HG03565 (cell line): ENCODE measurements at regions not wholly inside any gene's neighbourhood (a gene's known extent, or its start where the extent isn't known, plus 50 kb on each side); places are given as distances from the start of the nearest gene placed in this dataset.

ENCODE experiments used
- ATAC-seq: cut with Tn5 transposase; IDR thresholded peaks from one replicate; pipeline ENCODE4 v1.9.1; 2021; ENCODE audit warnings: mild to moderate bottlenecking, moderate library complexity; ENCODE audit not compliant: unreplicated experiment

DNA sequence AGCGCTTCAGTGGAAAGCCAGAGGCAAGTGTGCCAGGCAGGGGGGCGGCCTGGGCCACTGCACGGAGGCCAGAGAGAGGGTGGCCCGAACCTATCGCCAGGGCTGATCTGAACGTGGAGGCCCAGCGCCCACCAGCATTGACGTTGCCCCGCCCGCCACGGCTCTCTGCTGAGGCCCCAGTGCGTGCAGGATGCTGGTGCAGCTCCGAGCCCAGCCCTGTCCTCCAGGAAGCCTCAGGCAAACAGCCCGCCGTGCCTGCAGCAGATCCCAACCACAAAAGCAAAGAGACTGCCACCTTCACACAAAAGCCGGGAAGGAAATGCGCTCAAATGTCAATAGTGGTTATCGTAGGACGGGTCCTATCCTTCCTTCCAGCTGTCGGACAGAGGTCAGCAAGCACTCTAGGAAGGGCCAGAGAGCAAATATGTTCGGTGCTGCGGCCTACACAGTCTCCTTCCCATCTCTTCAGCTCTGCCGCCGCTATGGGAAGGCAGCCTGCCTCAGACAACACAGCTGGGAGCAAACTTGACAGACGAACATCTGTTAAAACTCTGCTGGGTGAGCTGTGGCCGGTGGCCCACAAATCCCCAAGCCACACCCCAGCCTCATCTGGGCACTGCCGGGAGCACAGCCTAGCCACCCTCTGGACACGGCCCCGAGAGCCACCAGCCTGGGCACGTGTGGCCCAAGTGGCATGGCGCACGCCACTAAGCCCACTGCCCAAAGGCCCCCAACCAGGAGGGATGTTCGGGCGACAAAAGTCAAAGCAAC, 146.2 kb downstream of the CRYBB2 start:
- no peak for ATAC-seq

DNA sequence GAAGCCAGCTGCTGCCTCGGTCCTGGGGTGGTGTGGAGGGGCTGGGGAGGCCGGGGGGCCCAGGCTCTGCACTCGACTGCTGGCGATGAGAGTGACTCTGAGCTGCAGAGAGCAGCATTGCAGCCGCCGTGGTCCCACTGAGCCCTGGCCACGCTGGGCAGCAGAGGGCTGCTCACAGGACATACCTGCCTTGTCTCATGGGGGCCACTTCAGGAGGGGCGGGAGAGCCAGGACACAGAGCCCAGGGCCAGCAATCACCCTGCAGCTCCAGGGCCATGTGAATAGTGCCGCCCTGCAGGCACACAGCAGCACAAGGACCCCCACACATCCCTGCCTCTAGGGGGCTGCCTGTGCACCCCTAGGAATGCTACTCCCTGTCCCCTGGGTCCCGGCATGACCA, 147.0 kb downstream of the CRYBB2 start:
- no peak for ATAC-seq

DNA sequence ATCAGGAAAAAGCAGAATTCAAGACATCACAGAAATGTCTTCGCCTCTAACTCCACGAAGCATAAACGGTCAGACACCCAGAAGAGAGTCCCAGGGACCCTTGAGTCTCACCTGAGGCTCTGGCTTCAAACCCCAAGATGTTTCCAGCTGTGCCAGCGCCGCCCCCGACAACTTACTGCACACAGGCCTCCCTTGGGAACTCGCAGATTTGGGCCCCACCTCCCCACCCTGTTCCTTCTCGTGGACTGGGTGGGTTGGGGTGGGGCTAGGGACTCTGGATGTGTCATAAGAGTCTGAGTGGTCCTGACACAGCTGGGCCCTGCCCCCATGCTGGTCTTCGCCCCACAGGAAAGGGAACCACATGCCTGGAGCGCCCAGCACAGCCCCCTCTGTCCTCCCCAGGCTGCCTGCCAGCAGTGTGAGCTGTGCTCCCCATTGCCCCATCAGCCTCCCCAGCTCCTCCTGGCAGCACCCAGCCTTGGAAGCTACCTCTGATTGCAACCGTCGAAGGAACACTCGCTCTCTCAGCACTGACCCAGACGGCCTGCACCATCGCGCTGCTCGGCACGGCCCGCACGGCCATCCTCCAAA, 147.5 kb downstream of the CRYBB2 start:
- no peak for ATAC-seq

DNA sequence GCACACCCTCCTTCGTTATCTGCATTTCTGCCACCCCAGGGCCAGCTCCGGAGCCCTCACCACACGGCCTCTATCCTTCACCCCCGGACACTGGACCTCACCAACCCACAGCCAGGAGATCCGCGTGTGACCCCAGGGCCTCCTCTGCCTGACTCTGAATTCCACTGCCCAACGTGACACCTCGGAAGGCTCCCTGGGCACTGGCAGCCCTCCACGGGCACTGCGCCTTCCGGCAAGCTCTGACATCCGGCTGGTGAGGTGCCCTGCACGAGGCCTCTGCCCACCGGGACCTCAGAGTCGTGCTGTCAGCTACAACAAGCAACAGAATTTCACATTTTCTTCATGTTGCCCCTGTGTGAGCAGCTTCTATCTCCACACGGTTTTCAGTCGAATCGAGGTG, 148.3 kb downstream of the CRYBB2 start:
- no peak for ATAC-seq

DNA sequence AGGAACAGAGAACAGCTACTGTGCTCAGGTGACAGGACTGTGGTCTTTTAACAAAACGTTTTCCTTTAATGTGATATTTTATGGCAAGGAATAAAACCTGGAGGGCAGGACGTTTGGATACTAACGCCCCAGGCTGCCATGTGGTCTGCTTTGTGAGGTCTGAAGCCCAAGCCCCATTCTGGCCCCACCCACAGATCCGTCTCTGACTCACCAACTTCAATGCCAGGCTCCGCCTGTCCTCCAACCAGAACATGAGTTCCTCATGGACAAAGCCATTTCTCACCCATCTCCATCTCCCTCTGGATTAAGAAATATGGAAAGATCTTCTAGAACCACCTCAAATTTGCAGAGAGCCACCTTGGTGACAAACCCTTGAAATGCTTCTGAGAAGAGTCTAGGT, 148.8 kb downstream of the CRYBB2 start:
- ATAC-seq, result no peak

DNA sequence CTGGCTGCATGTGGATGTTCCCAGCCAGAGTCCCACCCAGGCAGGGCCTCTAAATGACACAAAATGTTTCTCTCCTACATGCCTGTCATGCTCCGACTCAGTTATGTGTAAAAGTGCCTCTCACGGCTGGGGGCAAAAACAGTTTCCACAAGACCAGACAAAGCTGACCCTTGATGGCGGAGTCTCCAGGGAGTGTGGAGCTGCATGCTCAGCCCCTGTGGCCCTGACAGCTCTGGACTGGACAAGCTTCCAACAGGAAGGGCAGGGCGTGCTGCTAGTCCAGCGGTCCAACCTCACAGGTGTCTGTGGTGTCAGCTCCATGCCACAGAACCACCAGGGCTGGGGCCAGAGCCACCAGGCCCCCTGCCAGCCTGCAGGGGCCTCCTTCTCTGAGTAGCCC, 149.6 kb downstream of the CRYBB2 start:
- ATAC-seq, result no peak

DNA sequence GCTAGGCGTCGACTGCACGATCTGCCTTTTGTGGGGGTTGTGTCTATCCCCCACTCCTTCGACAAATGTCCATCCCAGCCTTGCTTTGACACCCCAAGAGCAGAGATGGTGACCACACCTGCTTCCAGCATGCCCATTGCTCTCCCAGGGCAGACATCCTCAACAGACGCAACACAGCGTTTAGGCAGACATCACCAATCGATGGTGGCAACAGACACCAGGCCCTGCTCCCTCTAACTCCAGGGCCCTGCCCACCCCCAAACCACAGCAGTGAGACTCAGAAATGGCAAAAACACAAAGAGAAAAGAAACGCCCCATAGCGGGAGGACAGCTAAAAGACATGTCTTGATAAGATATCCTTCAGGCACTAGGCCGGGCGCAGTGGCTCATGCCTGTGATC, 150.9 kb downstream of the CRYBB2 start:
- ATAC-seq, result no peak

DNA sequence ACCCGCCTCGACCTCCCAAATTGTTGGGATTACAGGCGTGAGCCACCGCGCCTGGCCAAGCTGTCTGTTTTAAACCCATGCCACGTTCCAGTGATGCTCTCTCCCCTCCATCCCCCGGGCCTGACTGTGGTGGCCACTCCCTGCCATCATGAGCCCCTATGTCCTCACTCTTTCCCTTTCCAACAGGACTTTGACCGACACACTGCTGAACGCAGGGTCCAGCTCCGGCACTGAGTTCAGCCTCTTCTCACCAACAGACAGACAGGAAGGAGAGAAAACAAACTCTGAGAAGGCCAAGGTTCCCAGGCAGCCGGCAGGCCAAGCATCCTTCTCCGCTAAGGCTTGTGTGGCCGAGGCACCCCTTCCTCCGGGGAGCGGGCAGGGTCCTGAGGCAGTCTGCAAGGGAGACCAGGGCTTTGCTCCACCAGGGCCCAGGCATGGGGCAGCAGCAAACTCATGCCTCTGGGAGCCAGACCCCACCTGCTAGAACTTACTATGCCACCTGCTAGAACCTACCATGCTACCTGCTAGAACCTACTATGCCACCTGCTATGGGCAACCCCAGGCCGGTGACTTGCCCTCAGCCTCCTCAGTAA, 152.7 kb downstream of the CRYBB2 start:
- no peak for ATAC-seq

DNA sequence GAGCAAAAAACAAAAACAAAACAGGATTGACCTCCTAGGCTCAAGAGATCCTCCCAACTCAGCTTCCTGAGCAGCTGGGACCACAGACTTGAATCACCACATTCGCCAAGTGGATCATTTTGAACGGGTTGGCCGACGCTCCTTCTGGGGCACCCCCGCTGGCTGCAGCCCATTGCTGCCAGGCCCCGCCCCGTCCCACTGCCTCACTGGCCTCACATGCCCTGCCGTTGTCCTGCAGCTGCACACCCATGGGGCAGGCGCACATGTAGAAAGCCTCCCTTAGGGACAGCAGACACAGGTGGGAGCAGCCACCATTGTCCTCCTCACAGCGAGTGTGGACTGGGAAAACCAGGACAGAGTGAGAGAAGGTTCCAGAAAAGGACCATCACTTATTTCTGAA, 154.5 kb downstream of the CRYBB2 start:
- no peak for ATAC-seq

DNA sequence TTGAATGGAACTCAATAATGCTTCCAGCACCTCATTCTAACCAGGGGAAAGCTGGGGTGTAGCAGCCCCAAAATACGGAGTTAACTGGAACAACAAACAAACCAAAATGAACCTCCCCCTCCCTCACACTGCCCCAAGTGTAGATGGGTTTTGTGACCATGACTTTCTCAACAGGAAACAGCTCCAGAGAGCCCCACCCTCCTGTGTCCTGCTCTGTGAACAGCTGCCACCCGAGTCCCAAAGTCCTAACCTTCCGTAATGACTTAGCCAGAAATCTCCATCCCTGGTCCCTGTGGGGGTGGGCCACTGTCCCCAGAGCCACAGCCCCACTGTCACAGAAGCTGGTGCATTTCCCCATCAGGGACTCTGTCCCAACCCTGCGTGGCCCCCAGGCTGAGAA, 155.4 kb downstream of the CRYBB2 start:
- ATAC-seq, result no peak

DNA sequence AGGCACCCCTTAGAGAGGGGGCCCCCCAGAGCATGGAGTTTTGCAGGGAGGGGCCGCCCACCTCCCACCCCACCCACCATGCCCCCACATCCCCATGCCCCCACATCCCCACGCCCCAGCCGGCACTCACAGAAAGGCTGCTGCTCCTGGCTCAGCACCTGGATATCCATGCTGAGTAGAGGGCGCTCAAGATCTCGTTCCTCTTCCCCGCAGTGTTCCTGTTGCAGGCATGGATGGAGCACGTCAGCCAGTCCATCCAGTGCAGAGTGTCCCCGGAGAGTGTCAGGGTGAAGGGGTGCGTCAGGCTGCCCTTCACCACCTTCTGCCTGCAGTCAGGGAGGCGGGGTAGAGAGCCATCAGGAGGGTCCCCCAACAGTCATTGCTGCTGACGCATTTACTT, 156.2 kb downstream of the CRYBB2 start:
- no peak for ATAC-seq

DNA sequence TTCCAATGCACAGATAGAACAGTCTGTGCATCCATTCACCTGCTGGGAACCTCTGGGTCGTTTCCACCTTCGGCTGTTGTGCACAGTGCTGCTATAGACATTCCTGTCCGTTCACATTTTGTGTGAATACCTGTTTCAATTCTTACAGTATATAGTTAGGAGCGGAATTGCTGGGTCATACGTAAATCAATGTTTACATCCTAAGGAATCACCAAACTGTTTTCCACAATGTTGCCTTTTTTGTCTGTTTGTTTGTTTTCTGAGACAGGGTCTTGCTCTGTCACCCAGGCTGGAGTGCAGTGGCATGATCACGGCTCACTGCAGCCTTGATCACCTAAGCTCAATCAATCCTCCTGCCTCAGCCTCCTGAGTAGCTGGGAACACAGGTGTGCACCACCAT, 158.3 kb downstream of the CRYBB2 start:
- no peak for ATAC-seq

DNA sequence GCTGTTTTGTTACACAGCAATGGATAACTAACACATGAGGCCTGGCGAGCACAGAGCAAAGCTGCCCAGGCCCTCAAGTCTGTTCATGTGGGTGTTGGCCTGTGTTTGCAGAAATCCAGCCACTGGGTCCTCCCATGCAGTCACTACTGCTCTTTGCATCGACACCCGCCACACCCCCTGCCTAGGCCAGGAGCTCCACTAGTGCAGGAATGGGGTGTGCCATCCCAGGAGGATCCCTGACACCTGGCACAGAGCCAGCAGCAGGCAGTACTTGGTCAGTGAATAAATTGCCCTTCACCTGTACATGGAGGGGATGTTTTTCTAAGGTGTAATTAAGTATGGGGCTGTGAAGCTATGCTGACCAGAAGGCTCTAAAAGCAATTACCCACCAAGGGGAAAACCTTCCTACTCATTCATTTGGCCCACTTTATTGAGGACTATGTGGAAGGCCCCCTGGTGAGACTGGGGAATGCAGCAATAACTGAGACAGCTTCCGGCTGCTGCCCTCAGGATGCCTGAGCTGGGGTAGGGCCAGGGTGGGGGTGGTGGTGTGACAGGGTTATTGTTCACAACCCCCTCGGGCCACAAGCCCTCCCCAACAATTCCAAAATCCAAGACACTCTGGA, 160.8 kb downstream of the CRYBB2 start:
- ATAC-seq, result no peak

DNA sequence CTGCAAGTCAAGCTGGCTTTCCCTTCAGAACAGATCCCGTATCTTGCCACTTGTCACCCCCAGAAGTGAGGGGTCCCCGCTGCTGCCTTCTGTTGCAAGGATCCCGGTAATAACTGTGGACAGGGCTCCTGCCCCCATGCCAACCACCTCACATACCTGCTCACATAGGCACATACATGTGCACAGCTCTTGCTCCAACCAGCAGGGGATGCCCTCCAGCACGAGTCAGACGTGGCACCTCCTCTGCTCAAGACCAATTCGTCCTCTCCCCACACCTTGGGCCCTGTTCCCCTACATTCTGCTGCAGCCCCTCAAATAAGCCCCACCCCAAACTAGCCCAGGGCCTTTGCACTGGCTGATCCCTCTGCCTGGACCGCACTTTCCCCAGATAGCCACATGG, 163.3 kb downstream of the CRYBB2 start:
- ATAC-seq, result no peak

DNA sequence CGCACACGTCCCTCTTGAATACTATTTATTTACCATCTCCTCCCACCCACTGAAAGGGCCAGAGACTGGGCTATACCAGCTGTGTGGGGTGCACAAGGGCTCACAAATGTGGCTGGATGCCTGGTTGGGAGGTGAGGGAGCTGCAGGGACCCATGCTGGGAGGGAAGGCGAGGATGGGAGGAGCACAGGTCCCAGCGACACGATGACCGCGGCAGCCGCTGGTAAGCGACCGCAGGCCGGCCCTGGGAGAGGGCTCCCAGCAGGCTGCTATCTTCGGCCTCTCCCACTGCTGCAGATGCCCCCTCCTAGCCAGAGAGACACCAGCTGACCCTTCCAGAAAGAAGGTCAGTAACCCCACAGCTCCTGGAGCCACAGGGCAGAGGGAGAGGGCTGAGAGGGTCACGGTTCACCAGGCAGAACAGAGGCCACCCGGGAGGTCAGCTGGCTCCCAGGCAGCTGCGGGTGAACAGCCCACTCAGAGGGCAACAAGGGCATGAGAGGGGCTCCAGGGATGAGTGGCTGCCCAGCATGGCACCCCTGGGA, 163.9 kb downstream of the CRYBB2 start:
- ATAC-seq, result no peak

DNA sequence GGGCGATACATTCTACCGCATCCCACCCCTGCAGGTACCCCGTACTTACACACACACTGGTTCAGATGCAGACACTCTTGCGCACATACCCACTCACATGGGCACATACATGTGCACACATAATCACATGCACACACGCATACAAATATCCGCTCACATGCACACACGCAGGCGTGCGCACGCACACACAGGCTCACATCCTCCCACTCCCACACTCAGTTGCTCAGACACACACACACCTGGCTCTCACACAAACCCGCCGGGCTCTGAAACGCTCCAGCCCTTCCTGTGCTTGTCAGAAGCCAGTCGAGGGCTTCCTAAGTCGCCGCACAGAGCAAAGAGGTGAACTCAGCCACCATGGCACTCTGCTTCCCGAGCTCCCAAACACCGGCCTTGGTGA, 164.5 kb downstream of the CRYBB2 start:
- ATAC-seq, result no peak

DNA sequence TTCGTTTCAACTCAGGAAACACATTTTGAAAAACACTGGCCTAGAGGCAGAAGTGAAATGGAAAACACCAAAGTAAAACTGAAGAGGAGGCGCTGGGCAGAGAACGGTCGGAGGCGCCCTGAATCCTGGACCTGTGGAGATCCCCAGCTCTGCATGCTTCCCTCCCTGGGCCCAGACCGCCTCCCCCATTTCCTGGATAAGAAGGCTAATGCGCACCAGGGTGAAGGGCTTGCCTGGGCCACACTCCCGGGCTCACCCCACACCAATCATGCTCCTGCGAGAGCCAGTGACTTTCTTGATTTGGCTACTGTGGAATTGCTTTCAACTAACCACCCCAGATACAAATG, 167.1 kb downstream of the CRYBB2 start:
- no peak for ATAC-seq

DNA sequence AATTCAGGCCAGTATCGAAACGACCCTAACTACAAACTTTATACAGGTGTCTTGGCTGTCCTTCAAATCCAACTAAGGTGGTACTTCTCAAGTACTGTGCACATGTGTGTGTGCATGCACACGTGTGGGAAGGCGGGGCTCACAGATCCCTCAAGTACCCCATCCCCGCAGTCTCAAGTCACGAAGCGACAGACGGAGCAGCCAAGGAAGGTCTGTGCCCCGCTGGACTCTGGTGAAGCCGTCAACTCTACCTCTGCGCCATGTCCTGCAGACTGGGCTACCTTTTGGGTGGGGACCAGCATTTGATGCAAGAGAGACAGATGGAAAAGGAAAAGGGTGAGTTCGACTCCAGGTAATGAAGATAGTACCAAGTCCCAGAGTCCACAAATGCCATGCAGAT, 169.0 kb downstream of the CRYBB2 start:
- no peak for ATAC-seq

DNA sequence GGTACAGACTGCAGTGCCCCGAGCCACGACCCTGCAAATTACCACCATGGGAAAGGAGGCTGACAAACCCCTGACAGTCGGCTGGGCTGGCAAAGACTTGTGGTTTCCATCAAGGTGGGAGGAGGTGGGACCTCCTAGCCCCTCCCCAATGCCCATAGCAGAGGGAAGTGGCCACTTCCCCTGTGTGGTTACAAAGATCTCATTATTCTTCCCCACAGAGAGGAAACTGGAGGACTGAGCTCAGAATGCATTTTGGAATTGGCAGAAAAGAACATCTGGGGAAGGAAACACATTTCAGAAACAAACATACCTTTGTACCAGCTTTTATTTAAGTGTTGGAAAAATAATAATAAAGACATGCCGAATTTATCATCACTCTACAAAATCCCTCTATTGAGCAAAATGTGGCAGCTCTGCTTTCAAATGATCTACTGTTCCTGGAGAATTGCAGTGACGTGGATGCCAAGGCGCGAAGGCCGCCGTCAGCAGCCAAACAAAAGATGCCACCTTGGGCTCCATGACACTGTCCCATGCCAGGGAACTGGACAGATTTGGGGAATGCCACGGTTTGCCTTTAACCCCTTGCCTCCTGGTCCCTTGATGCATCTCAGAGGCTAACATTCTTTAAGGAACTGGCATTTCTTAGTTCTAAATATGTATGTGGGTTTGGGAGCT, 169.6 kb downstream of the CRYBB2 start:
- no peak for ATAC-seq

DNA sequence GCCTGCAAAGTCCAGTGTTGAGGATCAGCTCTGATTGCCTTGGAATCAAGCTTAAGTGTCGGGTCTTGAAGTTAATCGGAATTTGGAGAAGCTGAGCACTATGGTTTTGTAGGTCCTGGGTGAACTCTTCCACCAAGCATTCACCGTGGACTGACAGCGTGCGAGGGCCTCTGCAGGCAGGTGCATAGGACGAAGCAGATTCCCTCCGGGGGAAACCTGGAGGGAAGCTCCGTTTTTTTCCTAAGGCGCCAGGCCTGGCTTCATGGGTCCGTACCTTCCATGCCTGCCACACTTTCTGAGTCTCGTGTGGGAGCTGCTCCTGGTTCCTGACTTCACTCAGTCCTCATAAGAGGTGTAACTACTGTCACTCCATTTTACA, 170.1 kb downstream of the CRYBB2 start:
- no peak for ATAC-seq
